ENCODE measurements at regions not wholly inside any gene's neighbourhood (a gene's known extent, or its start where the extent isn't known, plus 50 kb on each side); places are given as distances from the start of the nearest gene placed in this dataset.

DNA sequence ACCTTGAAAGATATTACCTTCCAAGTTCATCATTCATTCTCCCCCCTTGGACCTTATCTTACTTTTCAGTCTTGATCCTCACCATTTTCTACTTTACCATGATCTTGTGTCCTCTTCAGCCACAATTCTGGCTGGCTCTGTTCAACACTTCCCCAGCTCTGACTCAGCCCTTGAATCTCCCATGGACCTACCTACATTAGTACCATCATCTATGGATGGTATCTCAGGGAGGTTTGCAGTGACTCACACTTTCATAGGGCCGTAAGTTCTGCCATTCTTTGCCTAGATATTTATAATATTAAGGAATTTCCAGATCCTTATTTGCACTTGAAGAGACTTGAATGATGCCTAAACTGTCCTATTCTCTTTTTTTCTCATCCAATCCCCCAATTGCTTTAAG lies 213.7 kb upstream of the RORA start:
- ChIA-PET CTCF (no interaction called here), POLR2A (no interaction called here), RAD21 (ENCODE audit: low non-redundant PET in 1 of 2, low total read pairs in 2 of 2, uncharacterized antibody in 2 of 2, unreplicated experiment in 2 of 2) (no interaction called here)
- no peaks in the 10 kb centered on the region for H4K20me1 ChIP-seq (ENCODE audit: insufficient read depth)
- H3K79me2 ChIP-seq (ENCODE audit: insufficient read depth, low read length): no peaks in the 10 kb centered on the region
- no peak overlapping the region for H3K4me2 ChIP-seq (ENCODE audit: low read length)
- no peaks in the 10 kb centered on the region for H3K9me2 ChIP-seq (ENCODE audit: insufficient read depth)
- H3K27ac ChIP-seq (ENCODE audit: low read depth, low read length): no peak overlapping the region
- no peak for TF ChIP-seq ZFX (IDR thresholded peaks at IDR 0.05)
- no peak for TF ChIP-seq CBX3 (IDR thresholded peaks at IDR 0.05; ENCODE audit: low read depth)
- TF ChIP-seq SP1 (IDR thresholded peaks at IDR 0.05; ENCODE audit: low read depth): no peak
- TF ChIP-seq, protein P1, sequence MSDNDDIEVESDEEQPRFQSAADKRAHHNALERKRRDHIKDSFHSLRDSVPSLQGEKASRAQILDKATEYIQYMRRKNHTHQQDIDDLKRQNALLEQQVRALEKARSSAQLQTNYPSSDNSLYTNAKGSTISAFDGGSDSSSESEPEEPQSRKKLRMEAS (IDR thresholded peaks at IDR 0.05): no peak
- TF ChIP-seq EGR1 (IDR thresholded peaks at IDR 0.05; ENCODE audit: low read depth): no peak
- no peak for TF ChIP-seq CEBPB (IDR thresholded peaks at IDR 0.05; ENCODE audit: low read depth)
- no peak for TF ChIP-seq REST (IDR thresholded peaks at IDR 0.05; ENCODE audit: low read depth)
- no peak for TF ChIP-seq EZH2phosphoT487 (IDR thresholded peaks at IDR 0.05; ENCODE audit: borderline replicate concordance)
- TF ChIP-seq POLR2AphosphoS5 (IDR thresholded peaks at IDR 0.05; ENCODE audit: low read depth, low read length): no peak
- TF ChIP-seq ZNF274 (IDR thresholded peaks at IDR 0.05; ENCODE audit: low read depth, low read length): no peak
- no peak for TF ChIP-seq ELF1 (IDR thresholded peaks at IDR 0.05; ENCODE audit: borderline replicate concordance, low read depth)
- no peak for TF ChIP-seq TCF7L2 (IDR thresholded peaks at IDR 0.05; ENCODE audit: borderline replicate concordance, extremely low read depth, insufficient read depth, insufficient read length)
- no peak for TF ChIP-seq FOSL1 (IDR thresholded peaks at IDR 0.05; ENCODE audit: low read depth)
- no peaks in the 10 kb centered on the region for H3K4me1 ChIP-seq (ENCODE audit: control insufficient read depth in 1 of 2, insufficient read depth in 2 of 2, low read length in 2 of 2)
- DNase-seq (ENCODE audit: low read depth, low spot score): no peak
- BruUV-seq (replicated peaks): no TSS peak
- intact Hi-C loops (cut with micrococcal nuclease): no loop called here
- H3K4me3 ChIP-seq (replicated peaks in 1 of 2; ENCODE audit: low read depth in 1 of 2, low read length in 2 of 2): no peak overlapping the region
- no peak overlapping the region for H3K9ac ChIP-seq (ENCODE audit: low read length)
- H2AFZ ChIP-seq (ENCODE audit: low read depth, low read length, poor library complexity, severe bottlenecking): no peak overlapping the region
- no peaks in the 10 kb centered on the region for H3K27me3 ChIP-seq (ENCODE audit: insufficient read depth, low read length)
- no peak for ATAC-seq
- peaks cover 0 to 15% of the 10 kb centered on the region in 2 experiments; a peak in 1 of 4 replicates for H3K9me3 ChIP-seq (ENCODE audit: control insufficient read depth in 1 of 2, insufficient read depth in 1 of 2, low read depth in 1 of 2, low read length in 2 of 2)
- H3K36me3 ChIP-seq (ENCODE audit: control insufficient read depth in 1 of 2, insufficient read depth in 2 of 2, low read length in 2 of 2): no peaks in the 10 kb centered on the region
